ENCODE measurements at regions not wholly inside any gene's neighbourhood (a gene's known extent, or its start where the extent isn't known, plus 50 kb on each side); places are given as distances from the start of the nearest gene placed in this dataset.

DNA sequence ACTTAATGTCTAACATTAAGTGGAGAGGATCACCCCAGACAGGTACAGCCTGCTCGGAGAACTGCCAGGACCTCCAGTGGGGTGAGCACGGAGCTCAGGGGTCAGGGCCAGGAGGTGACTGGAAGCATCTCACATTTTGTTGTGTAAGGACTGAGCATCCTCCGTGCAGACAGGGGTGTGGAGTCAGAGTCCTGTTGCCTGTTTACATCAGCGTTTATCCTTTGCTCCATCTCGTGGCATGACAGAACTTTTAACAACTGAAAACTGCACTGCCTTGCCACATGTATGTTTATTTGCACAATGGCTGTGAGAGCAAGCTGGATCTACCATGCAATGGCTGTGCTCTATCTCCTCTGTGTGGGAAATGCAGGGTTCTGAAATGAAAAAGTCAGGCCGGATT is 175.4 kb upstream of the AKR1E2 start:
- TF ChIP-seq, protein P1, sequence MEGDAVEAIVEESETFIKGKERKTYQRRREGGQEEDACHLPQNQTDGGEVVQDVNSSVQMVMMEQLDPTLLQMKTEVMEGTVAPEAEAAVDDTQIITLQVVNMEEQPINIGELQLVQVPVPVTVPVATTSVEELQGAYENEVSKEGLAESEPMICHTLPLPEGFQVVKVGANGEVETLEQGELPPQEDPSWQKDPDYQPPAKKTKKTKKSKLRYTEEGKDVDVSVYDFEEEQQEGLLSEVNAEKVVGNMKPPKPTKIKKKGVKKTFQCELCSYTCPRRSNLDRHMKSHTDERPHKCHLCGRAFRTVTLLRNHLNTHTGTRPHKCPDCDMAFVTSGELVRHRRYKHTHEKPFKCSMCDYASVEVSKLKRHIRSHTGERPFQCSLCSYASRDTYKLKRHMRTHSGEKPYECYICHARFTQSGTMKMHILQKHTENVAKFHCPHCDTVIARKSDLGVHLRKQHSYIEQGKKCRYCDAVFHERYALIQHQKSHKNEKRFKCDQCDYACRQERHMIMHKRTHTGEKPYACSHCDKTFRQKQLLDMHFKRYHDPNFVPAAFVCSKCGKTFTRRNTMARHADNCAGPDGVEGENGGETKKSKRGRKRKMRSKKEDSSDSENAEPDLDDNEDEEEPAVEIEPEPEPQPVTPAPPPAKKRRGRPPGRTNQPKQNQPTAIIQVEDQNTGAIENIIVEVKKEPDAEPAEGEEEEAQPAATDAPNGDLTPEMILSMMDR (IDR thresholded peaks at IDR 0.05), result no peak
- TF ChIP-seq POLR2A (IDR thresholded peaks at IDR 0.05) (no peak), POLR2AphosphoS5 (IDR thresholded peaks at IDR 0.05) (no peak), EP300 (IDR thresholded peaks at IDR 0.05; ENCODE audit: low read depth) (no peak)
